ENCODE measurements at regions not wholly inside any gene's neighbourhood (a gene's known extent, or its start where the extent isn't known, plus 50 kb on each side); places are given as distances from the start of the nearest gene placed in this dataset.
"Not testable (repeated sequence)": the region's sequence is repeated elsewhere in the genome, so short reads cannot be mapped to it uniquely, and the experiment has no call there.

DNA sequence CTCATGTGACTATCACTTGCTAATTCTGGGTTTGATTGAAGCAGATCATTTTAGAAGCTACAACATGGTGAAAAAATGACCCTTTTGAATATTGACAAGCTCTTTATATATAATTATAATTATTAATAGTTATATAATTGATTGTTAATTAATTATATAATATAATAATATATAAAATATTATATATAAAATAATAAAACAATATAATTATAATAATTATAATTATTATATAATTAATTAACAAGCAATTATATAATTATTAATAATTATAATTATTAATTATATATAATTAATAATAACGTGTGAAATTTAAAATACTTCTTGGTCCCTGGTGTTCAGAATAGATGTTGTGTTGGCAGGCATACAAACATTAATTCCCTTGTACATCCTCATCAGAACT is 404.1 kb upstream of the CDH19 start:
- DNase-seq (ENCODE audit: low spot score): no peak

DNA sequence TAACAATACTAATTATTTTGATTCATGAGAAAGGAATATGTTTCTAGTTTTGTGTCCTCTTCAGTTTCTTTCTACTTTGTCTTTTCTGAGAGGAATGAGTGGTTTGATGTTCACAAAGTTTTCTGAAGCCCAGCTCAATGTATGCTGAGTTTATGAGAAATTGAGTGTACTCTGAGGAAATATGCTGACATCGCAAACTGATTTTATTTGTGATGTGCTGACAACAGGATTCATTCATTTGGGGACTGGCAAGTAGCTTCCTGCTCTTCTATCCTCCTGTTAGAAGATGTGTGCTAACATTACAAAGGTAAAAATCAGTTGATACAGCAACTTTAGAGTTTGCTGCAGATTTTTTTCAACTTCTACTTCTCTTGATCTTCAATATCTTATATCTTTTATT is 403.2 kb upstream of the CDH19 start:
- no peak for DNase-seq (ENCODE audit: low spot score)

DNA sequence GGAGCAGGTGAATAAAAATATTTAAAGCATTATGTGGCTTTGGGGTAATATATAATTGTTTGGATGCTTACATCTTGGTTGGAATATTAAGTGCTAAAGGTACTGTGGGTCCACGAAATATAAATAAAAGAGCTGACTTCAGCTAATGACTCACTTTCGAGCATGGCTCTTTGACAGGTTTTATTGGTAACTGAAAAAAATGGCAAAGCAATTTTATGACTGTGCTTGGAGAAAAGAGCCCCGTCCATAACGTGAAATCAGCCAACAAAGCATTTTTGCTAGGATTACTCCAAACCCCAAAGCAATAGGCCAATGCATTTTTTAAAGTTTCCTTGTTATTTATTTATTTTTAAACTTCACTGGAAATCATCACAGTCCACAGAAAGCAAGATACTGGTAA is 397.2 kb upstream of the CDH19 start:
- DNase-seq (ENCODE audit: low spot score): no peak

DNA sequence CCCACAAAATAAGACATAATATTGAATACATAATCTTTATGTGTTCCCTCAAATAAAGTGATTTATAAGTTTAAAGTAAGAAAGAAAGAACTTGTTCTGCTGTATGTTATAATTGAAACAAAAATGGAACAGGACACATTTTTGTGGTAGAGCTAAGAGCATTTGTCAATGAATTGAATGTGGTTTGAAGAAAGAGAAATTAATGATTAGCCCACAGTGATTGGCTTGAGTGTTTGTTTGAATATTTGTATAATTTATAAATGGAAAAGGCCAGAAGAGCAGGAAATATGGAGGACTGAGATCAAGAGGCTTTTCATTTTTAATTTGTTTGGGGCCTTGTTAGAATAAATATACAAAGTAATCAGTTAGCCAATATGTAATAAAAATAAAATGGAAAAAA is 395.1 kb upstream of the CDH19 start:
- no peak for DNase-seq (ENCODE audit: low spot score)

DNA sequence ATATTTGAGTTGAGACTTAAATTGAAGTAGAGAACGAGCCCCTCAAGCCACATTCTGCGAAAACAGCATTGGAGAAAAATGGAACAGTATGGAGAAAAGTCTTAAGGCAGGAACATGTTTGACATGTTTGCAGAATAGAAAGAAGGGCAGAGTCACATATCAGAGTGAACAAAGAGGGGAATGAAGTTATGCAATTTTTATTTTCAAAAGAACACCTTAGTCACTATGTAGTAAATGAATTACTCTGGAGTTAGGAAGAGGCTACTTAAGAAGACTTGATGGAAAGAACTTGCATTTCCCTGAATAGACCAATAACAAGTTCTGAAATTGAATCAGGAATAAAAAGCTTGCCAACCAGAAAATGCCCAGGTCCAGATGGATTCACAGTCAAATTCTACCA is 391.4 kb upstream of the CDH19 start:
- no peak for DNase-seq (ENCODE audit: low spot score)

DNA sequence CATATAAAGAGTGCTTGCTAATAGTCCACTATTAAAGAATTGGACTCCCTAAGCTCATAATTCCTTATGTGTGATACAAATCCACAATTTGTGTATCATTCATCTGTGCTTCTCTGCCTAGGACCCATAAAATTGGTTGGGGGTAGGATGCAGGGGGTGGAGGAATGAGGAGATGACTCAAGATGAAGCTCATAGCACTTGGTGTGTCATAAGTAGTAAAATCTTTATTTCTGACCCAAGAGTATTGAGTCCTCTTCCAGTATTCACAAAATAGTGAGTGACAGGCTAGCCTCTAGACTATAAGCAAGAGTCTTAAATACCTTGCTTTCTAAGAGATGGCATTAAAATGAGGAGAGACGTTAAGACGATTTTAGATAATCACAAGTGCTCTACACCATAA is 390.9 kb upstream of the CDH19 start:
- DNase-seq (ENCODE audit: low spot score): no peak

DNA sequence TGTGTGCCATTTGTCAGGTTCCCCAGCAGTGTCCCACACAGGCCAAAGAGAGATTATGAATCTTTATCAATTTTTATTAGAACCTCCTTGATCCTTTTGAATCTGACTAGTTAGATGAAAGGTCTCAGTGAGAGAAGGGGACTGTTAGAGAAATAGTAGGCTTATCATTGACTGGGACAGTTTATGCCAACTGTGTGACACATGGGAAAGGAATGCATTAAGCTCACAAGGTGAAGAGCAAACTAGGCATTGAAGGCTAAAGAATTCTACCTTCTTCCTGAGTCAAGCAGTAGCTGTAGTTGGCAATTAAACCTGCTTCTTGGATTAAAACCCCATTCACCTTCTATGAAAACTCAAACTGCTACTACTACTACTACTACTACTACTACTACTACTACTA is 389.6 kb upstream of the CDH19 start:
- no peak for DNase-seq (ENCODE audit: low spot score)

DNA sequence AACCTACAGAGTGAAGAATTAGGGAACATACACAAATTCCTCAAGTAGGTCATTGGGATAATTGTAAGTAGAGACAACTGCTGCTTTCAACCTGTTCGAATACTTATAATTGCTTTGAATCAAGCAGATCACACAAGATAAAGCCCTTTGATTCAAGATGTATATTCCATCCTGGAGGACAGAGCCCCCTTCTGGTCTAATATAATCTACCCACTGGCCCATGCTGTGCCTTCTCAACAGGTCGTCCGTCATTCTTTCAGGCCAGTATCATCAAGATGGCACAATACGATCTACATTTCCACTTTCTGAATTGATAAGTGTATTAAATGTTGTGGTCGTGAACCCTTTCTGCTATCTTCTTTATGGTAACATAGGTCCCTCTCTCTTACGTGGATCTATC is 387.0 kb upstream of the CDH19 start:
- DNase-seq (ENCODE audit: low spot score): no peak

DNA sequence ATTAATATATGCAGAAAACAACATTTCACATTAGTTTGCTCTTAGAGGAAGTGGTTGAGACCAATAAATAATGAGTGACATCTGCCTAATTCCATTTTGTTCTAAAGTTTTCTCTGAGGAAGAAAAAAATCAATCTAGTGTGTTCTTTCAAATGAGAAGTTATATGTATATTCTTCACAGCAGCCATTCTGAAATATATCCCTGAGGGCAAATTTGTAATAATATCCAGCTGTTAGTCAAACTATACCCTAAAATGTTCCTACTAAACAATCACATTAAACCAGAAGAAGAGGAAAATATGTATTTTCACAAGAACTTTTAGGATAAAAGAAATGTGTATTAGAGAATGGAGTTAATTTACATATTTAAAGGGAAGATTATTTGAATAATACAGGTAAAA is 375.1 kb upstream of the CDH19 start:
- DNase-seq (ENCODE audit: low spot score): no peak

DNA sequence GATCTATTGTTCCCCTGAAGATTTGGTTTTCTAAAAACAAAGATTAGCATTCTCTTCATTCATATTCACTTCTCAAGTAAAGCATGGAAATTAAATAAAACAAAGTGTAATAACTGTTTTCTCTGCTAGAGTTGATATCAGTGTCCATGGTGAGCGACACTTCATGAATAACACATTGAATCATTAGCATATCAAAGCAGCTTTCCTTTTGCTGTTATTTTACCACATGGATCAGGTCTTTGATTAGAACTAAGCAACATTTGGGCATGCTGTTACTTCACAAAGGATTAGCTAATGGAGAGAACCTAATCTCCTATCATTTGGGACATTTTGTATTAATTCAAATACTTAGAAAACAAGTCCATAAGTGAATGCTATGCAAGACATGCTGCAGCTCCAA is 368.8 kb upstream of the CDH19 start:
- DNase-seq (ENCODE audit: low spot score): no peak

DNA sequence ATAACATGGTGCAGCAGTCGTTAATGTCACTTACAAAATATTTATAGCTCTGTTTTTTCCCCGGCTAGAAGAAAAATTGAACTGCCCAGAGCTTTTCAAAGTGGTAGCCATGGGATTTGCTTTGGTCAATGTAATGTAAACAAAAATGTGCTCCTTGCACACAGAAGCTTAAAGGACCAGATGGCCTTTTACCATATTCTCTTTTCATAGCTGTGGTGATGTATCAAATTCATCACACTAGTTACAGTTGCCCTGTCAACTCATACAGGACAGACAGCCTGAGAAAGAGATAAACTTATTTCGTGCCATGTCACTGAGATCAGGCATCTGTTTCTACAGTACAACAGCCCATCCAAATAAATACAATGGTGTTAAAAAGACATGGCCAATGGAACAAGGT is 368.1 kb upstream of the CDH19 start:
- DNase-seq (ENCODE audit: low spot score): no peak

DNA sequence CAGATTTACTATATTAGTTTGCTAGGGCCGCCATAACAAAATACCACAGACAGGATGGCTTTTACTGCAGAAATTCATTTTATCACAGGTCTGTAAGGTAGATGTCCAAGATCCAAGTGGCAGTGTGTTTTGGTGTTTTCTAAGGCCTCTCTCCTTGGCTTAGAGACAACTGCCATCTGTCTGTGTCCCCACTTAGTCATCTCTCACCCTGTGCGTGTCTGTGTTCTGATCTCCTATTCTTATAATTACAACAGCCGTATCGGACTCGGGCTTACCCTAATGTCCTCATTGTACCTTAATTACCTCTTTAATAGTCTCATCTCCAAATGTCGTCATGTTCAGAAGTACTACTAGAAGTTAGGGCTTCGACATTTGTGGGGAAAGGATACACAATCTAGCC is 362.3 kb upstream of the CDH19 start:
- DNase-seq (ENCODE audit: low spot score): no peak

DNA sequence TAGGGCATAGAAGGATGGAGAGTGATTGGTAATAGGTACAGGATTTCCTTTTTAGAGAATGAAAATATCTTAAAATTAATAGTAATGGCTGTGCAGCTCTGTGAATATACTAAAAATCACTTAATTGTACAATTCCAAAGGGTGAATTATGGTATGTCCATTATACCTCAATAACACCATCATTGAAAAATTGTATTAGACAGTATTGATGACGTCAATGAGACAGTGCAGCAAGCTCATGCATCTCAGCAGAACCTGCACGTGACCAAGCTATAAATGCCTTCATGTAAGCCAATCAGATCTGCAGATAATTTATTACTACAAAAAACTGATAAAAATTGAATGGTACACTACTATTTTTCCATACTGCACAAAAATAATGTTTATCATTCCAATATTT is 354.4 kb upstream of the CDH19 start:
- DNase-seq (ENCODE audit: low spot score): no peak

DNA sequence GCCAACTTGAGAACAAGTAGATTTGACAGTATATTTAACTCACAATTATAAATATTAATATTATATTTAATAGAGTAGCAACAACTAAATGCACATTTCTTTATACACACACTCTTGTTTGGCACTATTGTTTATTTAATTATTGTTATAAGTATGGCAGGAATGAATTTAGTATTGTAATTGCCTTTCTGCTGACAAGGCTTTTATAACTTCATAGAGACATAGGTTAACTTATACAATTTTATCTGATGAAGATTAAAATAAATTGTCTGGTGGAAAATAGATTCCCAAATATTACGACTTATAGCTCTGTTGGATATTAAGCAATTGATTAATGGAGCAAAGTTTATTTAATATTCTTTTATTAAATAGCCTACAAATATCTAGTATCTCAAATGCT is 347.9 kb upstream of the CDH19 start:
- no peak for DNase-seq (ENCODE audit: low spot score)

DNA sequence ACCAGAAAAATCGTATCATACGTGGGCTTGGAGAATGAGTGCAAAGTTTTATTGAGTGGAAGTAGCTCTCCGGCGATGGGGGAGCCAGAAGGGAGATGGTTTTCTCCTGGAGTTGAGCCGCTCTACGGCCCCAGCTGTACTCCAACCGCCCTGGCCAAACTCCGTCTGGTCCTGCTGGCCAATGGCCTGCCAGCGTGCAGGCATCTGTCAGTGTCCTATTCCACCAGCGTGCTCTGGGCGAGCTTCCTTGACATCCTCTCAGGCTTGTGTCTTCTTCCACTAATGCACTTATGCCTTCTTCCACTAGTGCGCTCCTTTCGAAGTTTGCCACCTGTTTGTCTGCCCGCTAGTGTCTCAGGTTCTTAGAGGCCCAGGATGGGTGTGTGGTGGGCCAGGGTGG is 345.5 kb upstream of the CDH19 start:
- DNase-seq (ENCODE audit: low spot score): no peak

DNA sequence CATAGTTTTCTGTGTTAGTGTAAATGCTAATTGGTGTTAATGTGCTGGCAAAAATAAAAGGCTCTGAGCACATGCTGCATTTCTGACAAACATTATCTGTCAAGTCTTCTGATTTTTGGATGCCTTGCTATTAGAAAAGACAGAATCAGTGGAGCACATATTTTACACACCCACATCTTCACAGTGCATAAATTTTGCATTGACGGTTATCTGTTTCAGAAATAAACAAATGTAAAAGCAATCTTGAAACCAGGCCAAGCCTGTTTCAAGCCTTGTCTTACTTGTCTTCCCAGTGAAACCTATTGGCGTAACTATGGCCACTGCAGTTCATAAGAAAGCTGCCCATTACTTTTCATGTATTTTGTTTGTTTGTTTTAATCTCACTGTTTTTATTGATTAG is 333.7 kb upstream of the CDH19 start:
- no peak for DNase-seq (ENCODE audit: low spot score)

DNA sequence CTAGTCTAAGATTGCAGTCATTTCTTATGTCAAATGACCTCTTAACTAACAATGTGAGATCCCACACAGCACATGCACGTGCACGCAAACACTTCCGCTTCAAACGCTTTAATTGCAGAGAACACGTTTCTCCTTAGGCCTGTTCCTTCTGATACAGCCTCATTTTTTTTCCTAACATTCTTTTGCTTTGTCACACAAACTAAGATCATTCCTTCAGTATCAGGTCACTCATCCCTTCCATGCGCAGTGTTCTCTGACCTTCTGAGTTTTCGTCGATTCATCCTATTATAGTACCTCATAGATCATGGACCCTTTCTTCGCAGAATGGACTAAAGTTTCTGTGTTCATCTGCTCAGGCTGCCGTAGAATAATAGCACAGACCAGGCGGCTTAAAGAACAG is 327.1 kb upstream of the CDH19 start:
- DNase-seq (ENCODE audit: low spot score): no peak

DNA sequence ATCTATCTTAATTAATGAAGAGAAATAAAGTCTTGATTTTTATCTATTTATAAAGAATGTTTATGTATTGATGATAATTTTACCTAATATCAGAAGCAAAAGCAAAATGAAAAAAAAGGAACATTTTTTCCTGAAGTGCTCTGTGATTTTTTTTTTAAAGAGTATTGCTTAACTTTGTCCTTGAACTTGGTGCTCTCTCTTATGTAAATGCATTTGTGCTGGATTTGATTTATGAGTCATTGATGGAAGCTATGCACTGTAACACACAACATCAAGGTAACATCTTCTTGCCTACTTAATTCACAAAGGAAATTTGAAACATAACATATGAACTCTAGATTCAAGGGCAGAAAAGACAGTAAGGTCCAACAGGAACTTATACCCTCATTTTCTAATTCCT is 312.9 kb upstream of the CDH19 start:
- DNase-seq (ENCODE audit: low spot score): no peak

DNA sequence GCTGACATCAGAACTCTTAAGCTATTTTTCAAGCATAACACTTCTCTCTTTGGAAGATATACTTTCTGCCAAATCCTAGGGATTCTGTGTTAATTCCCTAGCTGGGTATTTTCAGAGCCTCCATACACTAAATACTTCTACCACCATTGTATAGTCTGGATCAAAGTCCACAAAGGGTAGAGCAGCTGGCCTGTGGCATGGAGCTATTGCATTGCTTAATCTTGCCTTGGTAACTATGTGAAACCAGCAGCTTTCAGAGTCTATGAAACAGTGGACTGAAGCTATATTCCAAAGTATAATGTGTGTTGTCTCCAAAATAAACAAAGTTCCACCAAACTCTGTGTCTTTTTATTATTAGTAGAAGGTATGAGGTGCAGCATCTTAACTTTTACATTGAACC is 296.9 kb upstream of the CDH19 start:
- no peak for DNase-seq (ENCODE audit: low spot score)

DNA sequence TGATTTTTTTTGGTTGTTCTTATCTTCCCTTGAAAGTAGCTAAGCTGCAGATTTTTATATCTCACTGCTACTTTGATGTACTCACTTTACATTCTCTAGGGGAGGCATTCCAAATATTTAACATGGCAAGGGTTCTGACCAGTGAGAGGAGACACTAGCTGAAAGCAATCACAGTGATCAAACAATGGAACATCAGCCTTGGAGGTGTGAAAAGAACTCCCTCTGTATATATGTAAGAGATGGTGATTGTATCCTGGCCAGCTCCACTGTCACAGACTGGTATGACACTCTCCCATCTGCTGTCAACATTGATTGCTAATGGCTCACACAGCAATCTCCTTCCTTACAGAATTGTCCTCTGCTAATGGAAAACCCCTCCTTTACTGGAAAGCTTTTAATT is 291.7 kb upstream of the CDH19 start:
- DNase-seq (ENCODE audit: low spot score): no peak

DNA sequence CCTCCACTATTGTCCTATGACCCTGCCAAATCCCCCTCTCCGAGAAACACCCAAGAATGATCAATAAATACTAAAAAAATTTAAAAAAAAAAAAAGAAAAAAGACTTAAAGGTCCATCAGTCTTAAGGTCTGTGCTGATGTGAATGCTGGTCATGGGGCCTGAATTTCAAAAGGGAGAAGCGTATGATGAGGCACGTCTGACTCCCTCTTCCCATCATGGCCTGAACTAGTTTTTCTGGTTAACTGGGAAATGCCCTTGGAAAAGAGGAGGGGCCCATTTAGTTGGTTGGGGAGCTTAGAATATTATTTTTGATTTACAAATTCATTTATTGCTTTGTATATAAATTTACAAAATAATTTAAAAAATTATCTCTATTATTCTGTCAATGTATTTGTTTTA is 291.0 kb upstream of the CDH19 start:
- no peak for DNase-seq (ENCODE audit: low spot score)

DNA sequence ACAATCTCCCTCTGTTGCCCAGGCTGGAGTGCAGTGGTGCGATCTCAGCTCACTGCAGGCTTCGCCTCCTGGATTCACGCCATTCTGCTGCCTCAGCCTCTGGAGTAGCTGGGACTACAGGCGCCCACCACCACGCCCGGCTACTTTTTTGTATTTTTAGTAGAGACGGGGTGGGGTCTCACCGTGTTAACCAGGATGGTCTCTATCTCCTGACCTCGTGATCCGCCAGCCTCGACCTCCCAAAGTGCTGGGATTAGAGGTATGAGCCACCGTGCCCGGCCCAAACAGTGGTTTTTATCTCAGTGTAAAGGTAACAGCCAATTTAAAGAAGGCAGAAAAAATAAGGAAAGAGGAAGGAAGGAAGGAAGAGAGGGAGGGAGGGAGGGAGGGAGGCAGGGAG is 288.5 kb upstream of the CDH19 start:
- not testable (repeated sequence) for DNase-seq (ENCODE audit: low spot score)

DNA sequence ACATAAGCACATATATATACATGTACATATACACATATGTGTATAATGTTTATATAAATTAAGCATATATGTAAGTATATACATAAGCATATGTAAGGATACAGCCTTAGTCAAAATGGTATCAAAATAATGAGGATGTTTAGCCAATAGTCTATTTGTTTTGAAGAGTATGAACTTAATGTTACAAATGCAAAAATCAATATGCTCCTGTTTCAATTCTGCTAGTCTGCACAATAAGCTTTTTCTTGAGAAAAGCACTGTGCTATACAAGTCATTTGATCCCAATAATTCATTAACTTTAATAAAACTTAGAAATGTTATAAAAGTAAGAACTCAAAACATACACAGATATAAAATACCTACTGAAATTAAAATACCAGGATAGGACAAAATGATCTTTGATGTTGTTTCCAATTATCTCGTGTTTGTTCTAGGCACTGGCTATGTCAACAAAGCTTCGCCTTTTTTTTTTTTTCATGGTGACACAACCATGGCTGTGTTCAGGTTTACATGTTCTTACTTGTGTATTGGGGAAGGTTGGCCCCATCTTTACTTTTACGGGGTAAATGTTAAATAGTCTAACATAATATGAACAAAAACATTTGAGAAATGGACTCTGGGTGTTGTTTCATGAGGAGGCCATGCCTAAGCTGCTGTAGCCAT is 271.1 kb upstream of the CDH19 start:
- no peak for DNase-seq (ENCODE audit: low spot score)

DNA sequence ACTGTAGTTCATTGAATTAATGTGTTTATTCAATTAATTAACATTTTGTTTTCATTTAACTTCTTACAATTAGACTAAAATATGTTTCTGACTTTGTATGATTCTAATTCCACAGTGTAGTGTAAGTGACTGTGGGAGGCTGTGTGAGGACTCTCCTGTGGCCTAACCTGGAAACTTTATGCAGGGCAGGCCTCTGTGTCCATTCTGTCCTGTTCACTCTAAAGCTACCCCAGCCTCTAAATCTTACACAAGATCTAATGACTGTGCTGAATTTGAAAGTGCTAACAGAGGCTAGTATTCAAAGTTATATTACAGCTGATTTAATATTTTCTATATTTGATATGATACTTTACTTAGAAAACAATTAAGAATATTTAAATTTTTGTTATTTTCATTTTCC is 270.5 kb upstream of the CDH19 start:
- DNase-seq (ENCODE audit: low spot score): no peak

DNA sequence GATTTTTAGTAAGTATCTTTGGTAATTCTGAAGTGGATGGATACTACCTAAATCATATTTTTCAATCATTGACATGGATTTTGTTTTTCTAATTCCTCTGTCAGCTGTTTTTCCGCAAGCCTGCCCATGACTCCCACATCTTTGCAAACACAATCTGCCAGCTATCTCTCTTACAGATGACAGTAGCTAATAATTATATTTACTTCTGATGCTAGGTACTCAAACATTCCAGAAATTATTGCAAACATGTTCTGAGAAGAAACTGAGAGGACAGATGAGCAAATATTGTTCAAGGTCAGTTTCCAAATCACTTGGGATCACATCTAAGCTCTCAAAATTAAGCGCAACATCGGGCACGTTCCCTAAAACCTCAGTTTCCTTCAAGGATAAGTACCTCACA is 270.0 kb upstream of the CDH19 start:
- DNase-seq (ENCODE audit: low spot score): no peak
